Activated T-cell treated with anti-CD3 and anti-CD28 coated beads for 4 hours (primary cell): ENCODE measurements at regions not wholly inside any gene's neighbourhood (a gene's known extent, or its start where the extent isn't known, plus 50 kb on each side); places are given as distances from the start of the nearest gene placed in this dataset.
"Not testable (repeated sequence)": the region's sequence is repeated elsewhere in the genome, so short reads cannot be mapped to it uniquely, and the experiment has no call there.

Source experiments
- DNase-seq: peaks from one replicate; pipeline ENCODE4 v3.0.0-alpha.2; 2020

- no peak for DNase-seq
Measured at GRCh38 chr9:105978826-105979225, 284.5 kb downstream of the TMEM38B start.

DNA sequence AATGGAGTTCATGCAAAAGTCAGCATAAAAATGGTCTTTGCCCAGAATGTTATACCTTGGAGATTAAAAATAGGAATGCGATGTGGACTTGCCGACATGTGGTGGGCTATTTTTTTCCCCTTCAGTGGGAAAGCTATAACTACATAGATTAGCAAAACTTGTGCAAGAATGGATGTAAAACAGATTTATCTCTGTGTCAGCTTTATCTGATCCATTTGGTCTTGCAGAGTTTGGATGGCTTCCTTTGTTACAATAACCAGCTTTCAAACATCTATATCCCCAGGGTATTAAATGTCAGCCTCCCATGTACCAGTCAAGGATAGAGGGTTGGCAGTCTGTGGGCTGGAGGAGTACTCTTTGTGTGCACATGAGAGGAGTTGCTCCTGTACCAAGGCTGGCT lies 284.9 kb downstream of the TMEM38B start:
- no peak for DNase-seq

- no peak for DNase-seq
Measured at GRCh38 chr9:105984714-105985113, 290.4 kb downstream of the TMEM38B start.

GRCh38 chr9:105993116-105993854 lies 298.9 kb downstream of the TMEM38B start:
- no peak for DNase-seq

DNA sequence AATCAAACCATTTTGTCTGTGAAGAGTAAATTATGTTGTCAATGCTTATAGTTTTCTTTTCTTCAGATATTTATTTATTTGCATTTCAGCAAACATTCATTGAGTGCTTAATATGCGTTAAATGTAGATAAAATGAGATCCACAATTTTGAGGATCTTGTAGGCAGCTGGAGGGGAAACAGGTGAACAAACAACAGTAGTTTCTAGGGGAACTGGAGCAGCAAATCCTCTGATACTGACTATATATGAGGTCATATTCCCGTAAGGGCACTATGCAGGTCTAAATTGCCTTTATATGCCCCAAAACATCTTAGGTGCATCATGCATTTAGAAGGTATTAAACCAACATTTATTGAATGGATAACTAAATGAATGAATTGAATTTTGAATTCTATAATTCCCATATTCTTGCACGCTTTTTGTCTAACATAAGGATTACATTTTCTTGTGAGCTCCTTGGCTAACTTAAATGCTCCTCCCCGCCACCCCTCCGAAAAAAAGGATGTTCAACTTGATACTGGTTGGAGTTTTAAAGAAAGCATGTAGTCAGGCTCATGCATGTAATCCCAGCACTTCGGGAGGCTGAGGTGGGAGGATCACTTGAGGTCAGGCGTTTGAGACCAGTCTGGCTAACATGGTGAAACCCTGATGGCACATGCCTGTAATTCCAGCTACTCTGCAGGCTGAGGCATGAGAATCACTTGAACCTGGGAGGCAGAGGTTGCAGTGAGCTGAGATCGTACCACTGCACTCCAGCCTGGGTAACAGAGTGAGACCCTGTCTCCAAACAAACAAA lies 299.8 kb downstream of the TMEM38B start:
- DNase-seq = no peak

DNA sequence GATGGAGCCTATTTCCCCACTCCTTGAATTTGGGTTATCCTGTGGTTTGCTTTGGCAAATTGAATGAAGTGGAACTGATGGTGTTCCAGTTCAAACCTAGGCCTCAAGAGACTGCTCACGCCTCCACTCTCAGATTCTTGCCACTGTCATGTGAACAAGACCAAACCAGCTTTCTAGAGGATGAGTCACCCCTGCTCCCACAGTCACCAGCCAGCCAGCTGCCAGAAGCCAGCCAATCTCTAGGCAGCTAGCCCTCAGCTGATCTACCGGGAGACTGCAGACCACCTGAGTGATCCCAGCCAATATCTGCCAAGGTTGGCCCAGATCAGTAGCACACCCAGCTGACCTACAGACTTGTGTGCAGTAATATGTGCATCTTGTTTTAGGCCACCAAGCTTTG lies 300.6 kb downstream of the TMEM38B start:
- DNase-seq = no peak

DNA sequence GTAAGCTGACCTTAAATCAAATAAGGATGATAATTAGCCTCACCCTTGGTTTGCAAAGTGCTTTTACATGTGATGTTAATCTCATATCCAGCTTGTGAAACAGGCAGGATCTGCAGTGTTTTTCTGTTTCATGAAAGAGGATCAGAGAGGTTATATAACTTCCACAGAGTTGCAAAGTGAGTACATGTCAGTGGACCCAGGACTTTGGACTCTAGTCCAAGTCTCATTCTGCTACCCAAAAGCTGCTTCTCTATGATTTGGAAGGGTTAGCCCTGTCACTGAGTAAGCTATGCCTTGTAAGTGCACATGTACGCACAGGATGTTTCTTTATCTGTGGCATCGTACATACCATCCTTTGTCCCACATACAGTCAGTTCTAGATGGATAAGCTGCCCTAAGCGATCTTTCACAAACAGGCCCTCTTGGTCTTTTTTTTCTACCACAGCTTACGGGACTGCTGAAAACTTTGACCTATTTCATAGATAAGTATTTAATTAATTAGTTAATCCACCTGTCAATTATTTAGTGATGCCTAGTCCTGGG lies 322.9 kb downstream of the TMEM38B start:
- DNase-seq = no peak

- no peak for DNase-seq
Measured at GRCh38 chr9:106019039-106019680, 324.8 kb downstream of the TMEM38B start.

DNA sequence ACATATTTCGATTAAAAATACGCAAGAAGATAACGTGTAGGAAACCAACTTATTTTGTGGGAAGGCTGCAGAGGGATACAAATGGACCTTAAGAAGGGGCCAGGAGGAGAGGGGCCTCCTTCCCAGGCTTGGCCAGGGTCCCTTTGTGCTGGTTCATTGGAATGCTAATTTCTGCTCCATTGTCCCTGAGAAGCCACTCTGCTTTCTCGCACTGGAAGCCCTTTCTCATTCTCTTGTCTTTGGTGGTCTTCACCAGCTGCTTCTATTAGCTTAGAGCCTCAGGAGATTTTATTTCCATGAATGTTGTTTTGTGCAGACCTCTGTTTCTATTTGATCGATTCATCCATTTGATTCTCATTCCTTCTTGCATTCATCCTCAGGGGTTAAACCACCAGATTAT lies 325.4 kb downstream of the TMEM38B start:
- no peak for DNase-seq

DNA sequence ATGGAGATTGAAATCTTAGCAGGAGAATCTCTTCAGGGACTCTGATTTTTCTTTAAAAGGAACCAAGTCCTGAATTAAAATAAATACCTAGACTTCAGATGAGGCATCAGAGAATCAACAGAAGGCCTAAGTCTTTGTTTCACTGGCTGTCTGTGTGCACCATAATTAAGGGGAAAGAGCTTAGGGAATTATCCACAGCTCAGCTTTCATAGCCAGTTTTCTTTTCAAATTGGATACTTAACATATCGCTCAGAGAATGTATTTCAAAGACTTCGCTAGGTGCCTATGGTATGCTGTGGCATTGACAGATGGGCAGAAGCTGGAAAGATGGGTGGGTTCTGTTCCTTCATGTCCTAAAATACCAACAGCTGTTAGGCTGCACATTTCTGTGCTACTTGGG lies 325.8 kb downstream of the TMEM38B start:
- no peak for DNase-seq

DNA sequence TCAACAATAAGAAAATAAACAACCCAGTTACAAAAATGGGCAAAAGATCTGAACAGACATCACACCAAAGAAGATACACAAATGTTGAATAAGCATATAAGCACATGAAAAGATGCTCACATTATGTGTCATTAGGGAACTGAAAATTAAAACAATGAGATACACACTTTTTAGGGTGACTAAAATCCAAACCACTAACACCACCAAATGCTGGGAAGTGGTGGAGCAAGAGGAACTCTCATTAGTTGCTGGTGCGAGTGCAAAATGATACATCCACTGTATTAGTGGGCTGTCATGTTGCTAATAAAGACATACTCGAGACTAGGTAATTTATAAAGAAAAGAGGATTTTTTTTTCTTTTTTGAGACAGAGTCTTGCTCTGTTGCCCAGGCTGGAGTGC lies 329.1 kb downstream of the TMEM38B start:
- no peak for DNase-seq

DNA sequence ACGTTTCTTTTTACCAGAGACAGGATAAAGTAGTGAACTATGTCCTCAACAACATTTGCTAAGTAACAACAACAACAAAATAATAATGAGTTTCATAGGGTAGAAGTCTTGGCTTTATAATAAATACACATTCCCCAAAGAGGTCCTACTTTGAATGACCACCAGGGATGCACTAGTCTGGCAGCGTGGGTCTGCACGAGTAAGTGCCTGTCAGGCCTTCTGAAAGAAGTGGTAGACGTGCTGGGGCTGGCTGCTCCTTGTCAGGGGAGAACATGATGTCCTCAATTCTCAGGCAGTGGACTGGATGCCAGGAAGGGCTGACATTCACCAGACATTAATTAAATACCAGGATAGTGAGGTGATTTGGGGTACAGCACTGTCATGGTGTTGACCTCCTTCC lies 331.1 kb downstream of the TMEM38B start:
- DNase-seq = no peak

GRCh38 chr9:106030146-106030545 lies 335.8 kb downstream of the TMEM38B start:
- not testable (repeated sequence) for DNase-seq

DNA sequence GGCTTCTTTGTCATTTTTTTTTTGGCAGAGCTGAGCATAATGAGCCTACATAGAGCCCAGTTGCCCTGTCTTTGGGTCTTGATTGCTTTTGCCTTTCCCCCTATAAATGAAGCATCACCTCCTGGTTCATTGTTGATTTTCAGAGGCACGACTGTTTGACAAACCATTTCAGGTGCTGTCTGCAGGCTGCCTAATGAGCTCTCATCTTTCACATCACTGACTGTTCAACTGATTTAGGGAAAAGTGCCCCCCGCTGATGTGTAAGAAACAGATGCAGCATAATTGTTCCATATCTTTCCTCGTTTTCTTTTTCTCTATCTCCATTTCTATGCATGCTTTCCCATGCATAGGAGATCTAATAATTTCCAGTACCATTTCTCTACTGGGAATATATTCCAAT lies 338.6 kb downstream of the TMEM38B start:
- DNase-seq = no peak

DNA sequence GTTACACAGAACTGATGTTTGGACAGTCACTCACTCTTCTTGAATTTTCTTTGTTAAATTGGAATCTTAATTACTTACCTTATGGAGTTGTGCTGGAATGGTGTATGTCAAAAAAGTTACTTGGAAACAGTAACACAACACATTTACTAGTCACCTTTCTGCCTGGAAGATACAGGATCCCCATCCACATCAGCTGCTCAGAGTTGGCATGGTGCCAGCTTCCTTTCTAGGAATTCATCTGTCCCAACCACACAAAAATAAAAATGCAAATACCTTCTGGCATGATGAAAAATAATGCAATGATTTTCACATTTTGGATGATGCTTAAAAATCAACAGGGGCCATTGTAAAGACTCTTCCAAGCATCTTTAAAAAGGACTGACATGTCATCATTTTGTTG lies 341.5 kb downstream of the TMEM38B start:
- DNase-seq = no peak

GRCh38 chr9:106038266-106039001 lies 344.1 kb downstream of the TMEM38B start:
- DNase-seq = no peak

GRCh38 chr9:106039151-106039935 lies 345.0 kb downstream of the TMEM38B start:
- DNase-seq = no peak

GRCh38 chr9:106041920-106042319 lies 347.6 kb downstream of the TMEM38B start:
- DNase-seq = not testable (repeated sequence)

- no peak for DNase-seq
Measured at GRCh38 chr9:106051545-106051944, 357.2 kb downstream of the TMEM38B start.

DNA sequence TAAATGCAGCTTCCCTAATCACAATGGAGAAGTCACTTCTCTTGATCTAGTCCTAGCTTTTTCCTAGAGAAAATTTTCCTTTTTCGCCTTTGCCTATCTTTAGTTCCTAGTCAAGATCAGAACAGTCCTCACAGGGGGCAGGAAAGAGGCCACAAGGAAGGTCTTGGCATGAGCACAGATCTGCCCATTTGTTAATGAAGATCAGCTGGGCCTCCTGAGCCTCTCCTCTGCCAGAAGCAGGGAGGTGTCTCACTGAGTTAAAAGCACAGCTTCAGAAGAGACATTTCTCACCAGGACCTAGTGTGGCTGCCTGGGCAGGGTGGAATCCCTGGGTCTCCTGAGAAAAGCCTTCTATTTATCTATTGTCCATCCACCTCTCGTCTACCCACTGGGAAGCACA lies 357.8 kb downstream of the TMEM38B start:
- DNase-seq = no peak

- no peak for DNase-seq
Measured at GRCh38 chr9:106052735-106053134, 358.4 kb downstream of the TMEM38B start.

- no peak for DNase-seq
Measured at GRCh38 chr9:106056328-106056727, 362.0 kb downstream of the TMEM38B start.
